Breast epithelium (tissue), 4 donors: ENCODE measurements at regions not wholly inside any gene's neighbourhood (a gene's known extent, or its start where the extent isn't known, plus 50 kb on each side); places are given as distances from the start of the nearest gene placed in this dataset.

Experiments
- DNase-seq, 2 donors: peaks; one replicate each; pipeline ENCODE4 v3.0.0-alpha.2; 2019; ENCODE audit warnings: low spot score in 2 of 2
- H3K27ac ChIP-seq, 2 donors: fragments of 200-600 bp; sonication (generic) in 1 of 2; one replicate each; pipeline ENCODE4 v1.5.1; 2016 to 2019; ENCODE audit warnings: mild to moderate bottlenecking in 1 of 2
- H3K27me3 ChIP-seq, 2 donors: fragments of 200-600 bp; sonication (generic) in 1 of 2; one replicate each; pipeline versions ENCODE4 v1.5.1 to v1.6.0; 2017 to 2019; ENCODE audit warnings: control low read depth in 1 of 2, mild to moderate bottlenecking in 1 of 2
- H3K36me3 ChIP-seq: fragments of 200-600 bp; one replicate; pipeline ENCODE4 v1.5.1; 2019
- H3K4me1 ChIP-seq, 2 donors: fragments of 200-600 bp; sonication (generic); one replicate each; pipeline ENCODE4 v1.5.1; 2016 to 2019; ENCODE audit warnings: control low read depth in 1 of 2
- H3K4me3 ChIP-seq, 3 donors: fragments of 200-600 bp; sonication (generic); 1 replicate in 2 of 3; 2 replicates in 1 of 3; pipeline ENCODE4 v1.5.1; 2016 to 2019; ENCODE audit warnings: mild to moderate bottlenecking in 3 of 3, moderate library complexity in 2 of 3
- H3K9me3 ChIP-seq, 2 donors: fragments of 200-600 bp; sonication (generic) in 1 of 2; one replicate each; pipeline ENCODE4 v1.5.1; 2016 to 2019; ENCODE audit warnings: control low read depth in 1 of 2
- POLR2A ChIP-seq: fragments of 450-650 bp; IDR thresholded peaks from one replicate; pipeline ENCODE4 v1.6.1; 2016; ENCODE audit warnings: antibody characterized with exemption, mild to moderate bottlenecking, moderate library complexity
- POLR2AphosphoS5 ChIP-seq, 3 donors: sonication (generic); formaldehyde crosslinking; IDR thresholded peaks; one replicate each; pipeline ENCODE4 v1.6.1; 2017; ENCODE audit warnings: antibody characterized with exemption in 3 of 3
- intact Hi-C: fragments of 100-400 bp; cut with DNase I; formaldehyde crosslinking; loops from one replicate; pipeline ENCODE4 v1.15.1; 2023; ENCODE audit warnings: low total_unique reads
- TF ChIP-seq, protein P1 (sequence below), 3 donors: fragments of 450-650 bp; IDR thresholded peaks; one replicate each; pipeline ENCODE4 v1.5.1; 2016 to 2017; ENCODE audit warnings: antibody characterized with exemption in 3 of 3, mild to moderate bottlenecking in 3 of 3, moderate library complexity in 3 of 3

DNA sequence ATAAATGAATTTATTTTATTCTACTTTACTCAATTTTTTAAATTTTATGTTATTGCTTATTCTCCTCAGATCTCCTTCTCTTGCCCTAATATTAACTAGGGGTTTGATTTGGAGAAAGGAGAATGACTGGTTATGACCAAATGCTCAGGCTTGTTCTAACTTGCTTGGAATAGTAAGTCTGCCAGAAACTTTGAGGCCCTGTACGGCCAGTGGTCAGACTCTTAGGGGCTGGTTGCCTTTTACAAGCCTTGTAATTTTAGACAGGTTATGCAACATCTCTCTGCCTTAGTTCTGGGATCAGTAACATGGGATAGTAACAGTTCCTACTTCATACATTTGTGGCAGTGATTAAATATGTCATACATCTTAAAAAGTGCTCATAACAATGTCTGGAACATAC, 279.5 kb downstream of the DUSP10 start:
- TF ChIP-seq POLR2AphosphoS5 (IDR thresholded peaks at IDR 0.05) = no peak
- no peak for TF ChIP-seq POLR2A
- TF ChIP-seq, protein P1, sequence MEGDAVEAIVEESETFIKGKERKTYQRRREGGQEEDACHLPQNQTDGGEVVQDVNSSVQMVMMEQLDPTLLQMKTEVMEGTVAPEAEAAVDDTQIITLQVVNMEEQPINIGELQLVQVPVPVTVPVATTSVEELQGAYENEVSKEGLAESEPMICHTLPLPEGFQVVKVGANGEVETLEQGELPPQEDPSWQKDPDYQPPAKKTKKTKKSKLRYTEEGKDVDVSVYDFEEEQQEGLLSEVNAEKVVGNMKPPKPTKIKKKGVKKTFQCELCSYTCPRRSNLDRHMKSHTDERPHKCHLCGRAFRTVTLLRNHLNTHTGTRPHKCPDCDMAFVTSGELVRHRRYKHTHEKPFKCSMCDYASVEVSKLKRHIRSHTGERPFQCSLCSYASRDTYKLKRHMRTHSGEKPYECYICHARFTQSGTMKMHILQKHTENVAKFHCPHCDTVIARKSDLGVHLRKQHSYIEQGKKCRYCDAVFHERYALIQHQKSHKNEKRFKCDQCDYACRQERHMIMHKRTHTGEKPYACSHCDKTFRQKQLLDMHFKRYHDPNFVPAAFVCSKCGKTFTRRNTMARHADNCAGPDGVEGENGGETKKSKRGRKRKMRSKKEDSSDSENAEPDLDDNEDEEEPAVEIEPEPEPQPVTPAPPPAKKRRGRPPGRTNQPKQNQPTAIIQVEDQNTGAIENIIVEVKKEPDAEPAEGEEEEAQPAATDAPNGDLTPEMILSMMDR (IDR thresholded peaks at IDR 0.05) = no peak
- no peak for DNase-seq

DNA sequence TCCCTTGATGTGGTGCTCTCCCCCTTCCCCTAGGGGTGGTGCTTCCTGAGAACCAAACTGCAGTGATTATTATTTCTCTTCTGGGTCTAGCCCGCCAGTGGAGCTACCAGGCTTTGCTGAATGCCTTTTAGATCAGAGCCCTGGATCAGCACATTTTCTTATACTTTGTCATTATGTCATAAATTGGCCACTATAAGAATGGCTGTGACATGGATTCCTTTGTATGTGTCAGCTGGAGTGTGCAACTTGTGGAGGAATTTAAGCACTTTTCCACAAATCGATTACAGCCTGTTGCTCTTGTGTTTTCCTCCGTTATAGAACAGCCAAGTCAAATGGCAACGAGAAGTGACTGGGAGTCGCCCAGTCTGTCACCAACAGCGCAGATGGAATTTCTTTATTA, 273.3 kb downstream of the DUSP10 start:
- H3K4me1 ChIP-seq = no peaks in the 10 kb centered on the region
- no peak for DNase-seq

More for the DNA sequence above, 279.5 kb downstream of the DUSP10 start:
- no peaks in the 10 kb centered on the region for H3K4me1 ChIP-seq
- no peak overlapping the region for H3K27ac ChIP-seq
- no peaks in the 10 kb centered on the region for H3K9me3 ChIP-seq
- no peaks in the 10 kb centered on the region for H3K36me3 ChIP-seq
- no peak overlapping the region for H3K4me3 ChIP-seq
- no peaks in the 10 kb centered on the region for H3K27me3 ChIP-seq
- intact Hi-C loops = no loop called here

DNA sequence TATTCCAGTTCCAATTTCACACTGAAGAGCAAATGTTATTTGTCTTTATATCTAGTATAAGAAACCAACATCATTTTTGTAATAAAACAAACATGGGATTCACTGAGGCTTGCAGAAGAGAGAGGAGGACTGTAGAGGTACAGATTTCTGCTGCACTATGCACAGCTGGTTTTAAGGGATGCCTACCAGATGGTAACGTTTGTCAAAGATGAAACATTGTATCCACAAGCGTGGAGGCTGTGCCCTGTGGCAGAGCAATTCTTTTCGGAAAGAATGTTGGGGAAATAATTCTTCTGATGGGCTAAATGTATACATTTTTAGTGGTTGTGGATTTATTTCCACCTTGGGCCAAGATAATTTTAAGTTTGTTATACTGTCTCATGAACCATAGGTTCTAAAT, 272.4 kb downstream of the DUSP10 start:
- Histone ChIP-seq H3K27ac (no peak overlapping the region), H3K27me3 (no peaks in the 10 kb centered on the region), H3K36me3 (no peaks in the 10 kb centered on the region), H3K4me1 (no peaks in the 10 kb centered on the region), H3K4me3 (no peak overlapping the region), H3K9me3 (peaks cover 0 to 11% of the 10 kb centered on the region in 2 donors)
- DNase-seq = no peak
- intact Hi-C loops = no loop called here
- TF ChIP-seq, protein P1 (IDR thresholded peaks at IDR 0.05) = no peak
- TF ChIP-seq POLR2A = no peak
- TF ChIP-seq POLR2AphosphoS5 (IDR thresholded peaks at IDR 0.05) = no peak

More for the DNA sequence above, 273.3 kb downstream of the DUSP10 start:
- H3K4me3 ChIP-seq = no peak overlapping the region
- H3K27ac ChIP-seq = no peak overlapping the region
- intact Hi-C loops = no loop called here
- TF ChIP-seq, protein P1 (IDR thresholded peaks at IDR 0.05) = no peak
- no peak for TF ChIP-seq POLR2A
- no peak for TF ChIP-seq POLR2AphosphoS5 (IDR thresholded peaks at IDR 0.05)
- no peaks in the 10 kb centered on the region for H3K36me3 ChIP-seq
- H3K9me3 ChIP-seq = peaks cover 0 to 11% of the 10 kb centered on the region in 2 donors
- H3K27me3 ChIP-seq = no peaks in the 10 kb centered on the region

- no peaks in the 10 kb centered on the region for H3K36me3 ChIP-seq
- no peak overlapping the region for H3K27ac ChIP-seq
Observed at GRCh38 chr1:221470000-221470698, 271.7 kb downstream of the DUSP10 start.

GRCh38 chr1:221473411-221473810, 268.5 kb downstream of the DUSP10 start:
- intact Hi-C loops = no loop called here
- TF ChIP-seq, protein P1 (IDR thresholded peaks at IDR 0.05) = no peak
- TF ChIP-seq POLR2AphosphoS5 (IDR thresholded peaks at IDR 0.05) (no peak), POLR2A (no peak)
- H3K27ac ChIP-seq = no peak overlapping the region

More at GRCh38 chr1:221470000-221470698, 271.7 kb downstream of the DUSP10 start:
- no peak for DNase-seq
- Histone ChIP-seq H3K4me1 (no peaks in the 10 kb centered on the region), H3K9me3 (peaks cover 0 to 11% of the 10 kb centered on the region in 2 donors), H3K27me3 (no peaks in the 10 kb centered on the region), H3K4me3 (no peak overlapping the region)
- intact Hi-C loops = no loop called here
- TF ChIP-seq POLR2AphosphoS5 (IDR thresholded peaks at IDR 0.05) (no peak), POLR2A (no peak)
- TF ChIP-seq, protein P1 (IDR thresholded peaks at IDR 0.05) = no peak

More at GRCh38 chr1:221473411-221473810, 268.5 kb downstream of the DUSP10 start:
- H3K36me3 ChIP-seq = no peaks in the 10 kb centered on the region
- H3K4me1 ChIP-seq = no peaks in the 10 kb centered on the region
- H3K9me3 ChIP-seq = peaks cover 0 to 3% of the 10 kb centered on the region in 2 donors
- no peaks in the 10 kb centered on the region for H3K27me3 ChIP-seq
- no peak for DNase-seq
- no peak overlapping the region for H3K4me3 ChIP-seq
